HG03064 (cell line): ENCODE measurements at regions not wholly inside any gene's neighbourhood (a gene's known extent, or its start where the extent isn't known, plus 50 kb on each side); places are given as distances from the start of the nearest gene placed in this dataset.

ENCODE experiments used
- ATAC-seq: cut with Tn5 transposase; IDR thresholded peaks from one replicate; pipeline ENCODE4 v1.9.1; 2021; ENCODE audit warnings: low read depth; ENCODE audit not compliant: unreplicated experiment

DNA sequence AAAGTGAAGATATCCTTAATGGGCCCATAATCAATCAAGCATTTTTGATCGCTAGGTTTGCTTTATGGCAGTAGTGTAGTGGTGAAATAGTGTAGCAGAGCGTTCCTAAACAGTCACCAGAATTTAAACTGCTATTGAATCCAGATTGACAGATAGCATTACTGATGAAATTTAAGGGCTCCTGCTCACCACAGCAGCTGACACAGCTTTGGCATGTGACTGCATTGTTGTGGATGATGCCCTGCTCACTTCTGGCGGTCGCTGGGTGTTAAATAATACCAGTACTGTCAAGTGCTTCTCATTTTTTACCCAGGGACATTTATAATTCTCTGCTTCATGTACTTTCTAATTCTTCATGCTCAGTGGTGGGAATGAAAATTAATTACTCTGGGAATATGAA, 102.0 kb upstream of the ARHGAP24 start:
- no peak for ATAC-seq

DNA sequence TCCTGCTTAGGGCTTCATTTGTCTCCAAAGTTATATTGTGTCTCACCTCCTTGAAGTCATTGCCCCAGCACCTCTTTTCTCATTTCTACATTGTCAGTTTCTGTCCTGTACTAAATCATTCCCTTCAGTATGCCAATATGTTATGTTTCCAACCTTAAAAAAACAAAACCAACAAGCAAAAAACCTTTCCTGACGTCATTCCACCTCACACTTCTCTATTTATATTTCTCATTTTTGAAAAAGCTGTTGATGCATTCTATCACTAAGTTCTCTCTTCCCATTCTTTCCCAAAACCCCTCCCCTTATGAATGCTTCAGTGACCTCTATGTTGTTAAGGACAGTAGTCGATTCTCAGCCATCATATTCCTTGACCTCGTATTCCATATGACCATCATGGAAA, 98.7 kb upstream of the ARHGAP24 start:
- no peak for ATAC-seq

DNA sequence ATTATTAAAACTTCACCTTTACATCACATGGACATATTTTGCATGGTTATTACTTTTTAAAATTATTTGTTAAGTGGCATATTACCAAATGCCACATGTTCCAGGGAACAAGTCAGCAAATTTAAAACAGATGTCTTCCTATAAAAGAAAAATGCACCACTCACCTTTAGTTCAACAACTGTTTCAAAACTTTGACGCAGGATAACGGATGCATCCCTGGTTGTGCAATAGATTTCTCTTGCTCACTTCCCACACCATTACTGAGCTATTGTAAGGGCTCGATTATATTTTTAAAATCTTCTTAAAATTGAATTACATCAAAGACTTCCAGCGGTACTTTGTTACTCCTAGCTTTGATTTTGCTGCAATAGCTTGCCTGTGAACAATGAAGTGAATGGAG, 93.0 kb upstream of the ARHGAP24 start:
- no peak for ATAC-seq

DNA sequence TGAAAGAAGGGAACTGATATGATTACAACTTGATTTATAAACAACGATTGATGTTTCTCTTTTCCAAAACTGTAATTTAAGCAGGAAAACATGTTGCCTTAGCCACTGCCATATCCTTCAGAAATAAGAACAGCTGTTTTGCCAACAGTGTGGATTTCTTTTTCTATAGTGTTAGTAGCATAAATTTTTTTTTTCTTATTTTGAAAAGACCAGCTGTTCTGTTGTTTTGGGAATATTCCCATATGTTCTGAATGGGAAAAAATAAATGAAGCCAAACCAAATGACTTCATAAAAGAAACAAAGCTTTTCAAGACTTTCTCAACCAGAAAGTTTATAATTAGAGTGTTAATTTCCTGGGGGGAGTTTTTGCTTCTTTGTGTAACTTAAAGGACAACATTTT, 83.9 kb upstream of the ARHGAP24 start:
- no peak for ATAC-seq

DNA sequence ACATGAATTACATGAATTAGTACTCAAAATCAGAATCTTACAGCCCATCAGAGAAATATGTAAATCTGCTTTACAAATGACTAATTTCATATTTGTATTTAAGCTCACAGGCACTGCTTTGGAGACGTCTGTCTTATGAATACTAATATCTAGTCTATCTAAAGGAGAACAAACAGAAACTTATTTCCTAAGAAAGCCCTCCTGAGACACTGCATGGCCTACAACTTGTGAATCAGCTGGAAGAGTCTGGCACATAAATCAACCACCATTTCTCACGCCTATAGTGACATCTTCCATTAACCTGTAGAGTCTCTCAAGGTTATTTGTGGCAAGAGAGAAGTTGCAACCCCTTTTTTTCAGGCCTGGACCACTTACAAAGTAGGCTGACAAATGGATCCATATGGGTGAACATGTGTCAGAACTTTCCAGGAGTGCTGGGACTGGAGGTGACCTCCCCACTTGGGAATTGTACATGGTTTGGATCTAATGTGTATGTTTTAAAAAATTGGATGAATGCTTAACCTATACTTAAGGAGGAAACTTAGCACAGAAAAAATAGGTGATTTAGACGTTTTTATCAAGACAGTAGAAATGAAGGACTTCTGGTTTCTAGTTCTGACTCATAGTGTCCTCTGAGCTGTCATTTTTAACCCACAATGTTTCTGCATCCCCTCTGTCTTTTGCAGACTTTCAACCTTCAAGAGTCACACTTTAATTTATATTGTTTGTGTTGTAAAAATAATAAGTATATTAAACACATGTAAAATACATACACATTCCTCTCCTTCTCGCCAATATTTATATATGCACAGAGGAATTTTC, 83.2 kb upstream of the ARHGAP24 start:
- ATAC-seq: peak; percentile 89

DNA sequence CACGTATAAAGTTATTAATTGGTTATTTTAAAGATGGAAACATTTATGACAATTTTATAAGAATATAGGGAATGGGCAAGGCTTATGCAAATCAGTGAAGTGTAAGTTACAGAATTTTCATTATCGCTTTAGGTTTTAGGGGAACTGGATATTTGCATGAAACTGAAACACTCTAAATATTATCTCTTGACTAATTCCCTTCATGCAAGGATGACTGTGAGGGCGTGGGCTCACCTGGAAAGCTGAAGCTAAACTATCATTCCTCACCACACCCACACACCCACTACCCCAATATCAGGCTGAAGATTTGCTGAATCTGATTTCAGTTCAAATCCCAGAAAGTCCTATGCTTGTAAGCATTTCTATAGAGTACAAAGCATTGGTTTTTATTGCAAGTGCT, 81.7 kb upstream of the ARHGAP24 start:
- ATAC-seq: peak; percentile 43

DNA sequence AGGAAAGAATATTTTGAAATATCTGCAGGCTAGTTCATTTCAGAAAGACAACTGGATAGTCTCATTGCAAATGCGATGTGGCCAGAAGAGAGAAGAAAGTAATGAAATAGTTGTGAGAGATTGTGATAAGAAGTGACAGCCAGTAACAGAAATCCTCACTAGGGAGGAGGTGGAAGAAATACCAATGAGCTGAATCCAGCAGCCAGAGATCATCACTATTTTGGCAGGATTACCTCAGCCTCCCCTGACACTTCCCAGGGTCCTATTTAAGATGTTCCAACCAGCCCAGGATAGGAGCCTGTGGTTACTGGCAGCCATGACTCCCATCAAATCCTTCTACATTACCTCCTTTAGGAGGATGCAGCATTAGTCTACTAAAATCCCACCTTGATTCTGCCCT, 76.7 kb upstream of the ARHGAP24 start:
- no peak for ATAC-seq

DNA sequence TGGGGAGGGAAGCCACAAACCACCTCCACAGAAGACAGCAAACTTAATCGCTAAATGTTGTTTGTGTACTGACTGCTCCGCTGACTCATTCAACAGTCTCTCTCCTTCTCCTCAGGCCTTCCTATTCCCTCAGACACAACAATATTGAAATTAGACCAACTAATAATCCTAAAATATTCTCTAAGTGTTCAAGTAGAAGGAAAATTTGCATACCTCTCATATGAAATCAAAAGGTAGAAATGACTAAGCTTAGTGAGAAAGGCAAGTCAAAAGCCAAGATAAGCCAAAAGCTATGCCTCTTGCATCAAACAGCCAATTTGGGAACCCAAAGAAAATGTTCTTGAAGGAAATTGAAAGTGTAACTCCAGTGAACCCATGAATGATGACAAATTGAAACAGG, 75.7 kb upstream of the ARHGAP24 start:
- ATAC-seq: no peak

DNA sequence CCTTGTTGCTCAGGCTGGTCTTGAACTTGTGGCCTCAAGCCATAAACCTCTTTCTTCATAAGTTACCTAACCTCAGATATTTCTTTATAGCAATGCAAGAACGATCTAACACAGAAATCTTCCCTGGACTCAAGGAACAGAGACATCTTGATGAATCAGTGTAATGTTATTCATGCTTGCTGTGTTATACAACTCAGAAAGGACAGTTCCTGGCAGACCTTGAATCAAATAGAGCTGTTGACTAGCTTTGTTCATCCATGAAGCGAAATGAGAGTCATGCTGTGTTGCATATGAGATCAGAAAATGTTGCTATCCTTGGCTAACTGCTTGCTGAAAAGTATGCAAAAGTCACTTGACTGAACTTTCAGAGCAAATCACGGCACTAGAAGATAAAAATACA, 72.6 kb upstream of the ARHGAP24 start:
- no peak for ATAC-seq

DNA sequence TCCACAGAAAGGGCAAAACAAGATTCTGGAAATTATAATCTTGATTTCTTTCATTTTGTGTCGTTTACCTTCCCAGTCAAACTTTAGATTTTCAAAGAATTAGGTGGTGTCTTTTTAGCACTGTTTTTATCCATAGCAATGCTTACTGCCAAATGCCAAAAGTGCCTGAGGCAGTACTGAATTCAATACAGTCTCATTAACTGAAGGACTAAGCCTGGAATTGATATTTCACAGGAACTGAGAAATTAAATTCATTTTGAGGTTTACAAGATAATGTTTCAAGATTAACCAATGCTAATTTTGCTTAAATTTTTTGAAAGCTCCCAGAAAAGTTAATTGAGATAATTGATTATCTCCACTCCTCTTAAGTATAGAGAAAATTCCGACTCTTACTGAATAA, 68.8 kb upstream of the ARHGAP24 start:
- no peak for ATAC-seq

DNA sequence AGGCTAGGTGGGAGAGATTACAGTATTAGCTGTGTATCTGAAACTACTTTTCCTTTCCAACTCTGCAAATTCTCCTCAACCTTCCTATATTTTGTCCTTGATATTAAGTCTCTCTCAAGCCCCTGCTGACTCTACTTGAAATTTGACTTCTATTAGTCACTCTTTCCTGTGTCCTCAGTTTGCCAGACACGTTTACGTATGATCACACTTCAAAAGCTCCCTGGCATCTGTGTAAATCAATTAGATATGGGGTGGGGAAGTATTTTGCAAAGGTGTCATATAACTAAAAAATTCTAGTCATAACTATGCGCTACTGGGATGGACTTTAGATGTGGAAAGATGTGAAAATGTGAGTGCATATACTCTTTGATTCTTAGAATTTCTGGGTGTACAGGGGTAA, 67.4 kb upstream of the ARHGAP24 start:
- ATAC-seq: no peak

DNA sequence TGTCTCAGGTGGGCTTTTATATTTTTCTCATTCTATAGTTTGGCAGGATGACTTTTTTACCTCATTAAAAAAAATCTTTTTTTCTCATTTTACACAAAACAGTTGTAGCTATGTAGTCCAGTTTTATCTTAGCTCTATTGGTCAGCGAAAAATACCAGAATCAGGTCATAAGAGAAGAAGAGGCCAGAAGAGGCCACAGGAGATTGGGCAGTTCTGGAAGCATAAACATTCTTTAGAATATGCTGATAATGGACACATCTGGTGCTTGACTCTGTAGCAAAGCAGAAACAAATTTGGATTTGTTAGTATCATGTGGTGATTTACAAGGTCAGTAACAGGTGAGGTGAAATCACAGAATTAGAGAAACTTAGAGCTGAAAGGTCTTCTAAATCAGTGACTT, 66.6 kb upstream of the ARHGAP24 start:
- ATAC-seq: no peak

DNA sequence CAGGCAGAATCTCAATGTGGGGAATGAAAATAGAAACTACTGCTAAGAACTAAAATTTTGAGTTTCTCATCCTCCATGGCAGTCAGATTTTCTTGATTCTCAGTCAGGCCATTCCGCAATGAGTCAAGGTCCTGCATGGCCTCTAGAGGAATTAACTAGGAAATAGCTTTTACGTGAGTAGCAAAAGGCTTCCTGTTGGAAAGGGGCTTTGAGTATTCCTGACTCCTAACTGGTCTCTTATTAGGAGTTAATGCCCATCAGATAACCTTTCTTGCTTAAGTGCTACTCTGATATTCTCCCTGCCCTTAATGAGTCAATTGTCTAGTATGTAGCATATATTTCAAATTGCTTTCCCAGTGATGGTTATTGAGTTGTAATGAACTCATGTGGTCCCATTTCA, 65.7 kb upstream of the ARHGAP24 start:
- ATAC-seq: no peak

DNA sequence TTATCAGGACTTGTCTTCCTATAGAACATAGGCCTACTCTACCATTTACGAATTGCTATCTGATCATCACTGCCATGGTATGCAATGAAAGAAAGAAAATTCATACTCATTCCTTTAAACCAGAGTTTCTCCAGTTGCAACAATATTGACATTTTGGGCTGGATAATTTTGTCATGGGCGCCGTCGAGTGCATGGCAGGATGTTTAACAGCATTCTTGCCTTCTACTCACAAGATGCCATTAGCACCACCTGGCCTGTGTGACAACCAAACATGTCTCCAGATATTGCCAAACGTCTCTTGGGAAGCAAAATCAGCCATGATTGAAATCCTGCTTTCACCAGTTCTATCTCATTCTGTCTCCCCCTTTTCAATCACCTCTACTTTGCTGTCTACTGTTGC, 63.6 kb upstream of the ARHGAP24 start:
- no peak for ATAC-seq

DNA sequence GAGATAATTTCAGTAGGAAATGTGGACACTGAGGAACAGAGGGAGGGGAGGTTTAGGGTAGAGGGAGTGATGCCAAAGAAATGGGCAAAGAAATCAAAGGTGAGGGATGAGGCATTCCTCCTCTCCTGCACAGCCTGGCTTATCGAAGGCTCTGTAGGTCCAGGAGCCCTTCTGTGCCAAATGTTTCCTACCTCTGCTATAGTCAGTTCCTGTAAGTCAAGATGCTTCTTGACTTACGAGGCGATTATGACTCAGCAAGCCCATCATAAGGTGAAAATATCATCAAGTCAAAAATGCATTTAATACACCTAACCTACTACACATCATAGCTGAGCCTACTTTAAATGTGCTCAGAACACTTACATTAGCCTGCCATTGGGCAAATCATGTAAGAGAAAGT, 60.0 kb upstream of the ARHGAP24 start:
- no peak for ATAC-seq

DNA sequence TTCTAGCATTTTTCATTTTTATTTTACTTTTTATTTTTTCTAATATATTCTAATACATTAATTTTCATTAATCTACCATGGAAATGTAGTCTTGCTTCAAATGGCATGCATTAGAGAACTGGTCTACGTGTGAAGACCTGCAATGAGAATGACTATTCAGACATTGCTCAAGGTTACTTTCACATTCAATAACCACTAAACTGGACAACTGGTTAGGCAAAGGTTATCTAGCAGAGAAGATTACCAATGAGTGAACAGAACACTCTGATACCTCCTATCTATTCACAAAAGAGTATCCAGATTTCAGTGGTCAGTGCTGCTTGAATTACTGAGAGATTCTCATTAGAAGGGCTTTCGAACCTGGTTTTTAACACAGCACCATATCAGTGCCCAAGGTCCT, 58.9 kb upstream of the ARHGAP24 start:
- ATAC-seq: no peak

DNA sequence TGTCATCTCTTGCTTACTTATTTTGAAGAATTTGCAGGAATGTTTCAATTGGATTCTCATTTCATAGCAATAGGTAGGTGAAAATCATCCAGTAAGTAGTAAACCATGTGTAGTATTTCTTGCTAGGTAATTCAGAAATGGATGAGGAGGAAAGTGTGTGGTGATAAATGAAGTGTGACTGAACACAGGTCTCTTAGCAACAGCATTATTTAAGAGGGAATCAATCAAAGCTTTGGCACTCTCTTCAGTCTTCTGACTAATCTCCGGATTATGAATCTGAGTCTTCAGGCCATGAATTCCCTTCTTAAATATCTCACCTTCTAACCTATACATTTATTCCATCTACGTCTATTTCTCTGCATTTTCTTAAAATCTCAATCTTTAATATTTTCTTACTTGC, 55.8 kb upstream of the ARHGAP24 start:
- no peak for ATAC-seq

DNA sequence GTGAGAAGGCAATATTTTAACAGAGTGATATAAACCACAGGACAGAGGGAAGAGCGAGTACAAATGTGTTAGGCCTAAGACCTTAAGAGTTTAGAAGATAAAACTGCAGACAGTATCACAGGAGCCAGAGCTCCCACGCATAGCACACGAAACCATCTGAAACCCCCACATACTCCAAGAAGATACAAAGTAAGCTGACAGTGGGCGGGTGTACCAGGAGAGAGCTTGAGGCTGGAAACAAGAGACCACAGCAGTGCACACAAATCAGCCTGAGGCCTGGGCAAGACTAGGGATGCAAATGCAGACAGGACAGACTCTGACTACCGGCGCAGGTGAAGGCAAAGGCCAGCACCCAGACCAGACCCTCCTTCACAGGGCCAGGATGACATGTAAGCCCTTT, 54.1 kb upstream of the ARHGAP24 start:
- ATAC-seq: no peak

DNA sequence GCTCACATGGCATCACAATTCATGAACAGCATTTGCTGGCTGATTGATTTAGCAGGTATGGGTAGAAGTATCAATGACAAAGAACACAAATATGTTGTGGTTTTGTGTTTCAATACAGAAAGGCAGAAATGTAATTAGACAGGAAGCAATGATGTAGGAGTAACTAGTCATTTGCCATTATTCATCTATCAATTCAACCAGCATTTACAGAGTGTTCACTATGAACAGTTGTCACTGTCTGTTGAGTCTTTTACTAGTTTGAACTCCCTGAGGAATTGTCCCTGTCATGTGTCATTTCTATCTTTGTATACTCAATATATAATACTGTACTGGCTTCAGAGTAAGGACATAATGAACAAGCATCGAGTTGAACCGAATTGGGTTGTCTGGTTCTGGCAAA, 51.5 kb upstream of the ARHGAP24 start:
- no peak for ATAC-seq
